Ascending aorta (tissue), 2 donors: ENCODE measurements at regions not wholly inside any gene's neighbourhood (a gene's known extent, or its start where the extent isn't known, plus 50 kb on each side); places are given as distances from the start of the nearest gene placed in this dataset.

ENCODE experiments used
- DNase-seq, 2 donors: peaks; one replicate each; pipeline ENCODE4 v3.0.0-alpha.2; 2019; ENCODE audit warnings: low spot score in 2 of 2
- H3K27ac ChIP-seq, 2 donors: fragments of 200-600 bp; sonication (generic); one replicate each; pipeline ENCODE4 v1.5.1; 2016 to 2017; ENCODE audit warnings: mild to moderate bottlenecking in 1 of 2
- H3K27me3 ChIP-seq: fragments of 200-600 bp; sonication (generic); one replicate; pipeline ENCODE4 v1.5.1; 2017
- H3K36me3 ChIP-seq, 2 donors: fragments of 200-600 bp; sonication (generic); one replicate each; pipeline ENCODE4 v1.5.1; 2016
- H3K4me1 ChIP-seq, 2 donors: fragments of 200-600 bp; sonication (generic); one replicate each; pipeline ENCODE4 v1.5.1; 2016 to 2017; ENCODE audit warnings: mild to moderate bottlenecking in 1 of 2
- H3K4me3 ChIP-seq, 2 donors: fragments of 200-600 bp; sonication (generic); one replicate each; pipeline ENCODE4 v1.5.1; 2016 to 2017; ENCODE audit warnings: mild to moderate bottlenecking in 1 of 2
- H3K9me3 ChIP-seq, 2 donors: fragments of 200-600 bp; sonication (generic); one replicate each; pipeline ENCODE4 v1.5.1; 2016
- CTCF ChIP-seq, 3 experiments: fragments of 200-600 bp in 2 of 3; fragments of 450-650 bp in 1 of 3; sonication (generic) in 2 of 3; IDR thresholded peaks; one replicate each; pipeline ENCODE4 v1.5.1; 2016 to 2019; ENCODE audit warnings: antibody characterized with exemption in 3 of 3, mild to moderate bottlenecking in 1 of 3, moderate library complexity in 1 of 3
- intact Hi-C: fragments of 100-400 bp; cut with DNase I; formaldehyde crosslinking; loops from one replicate; pipeline ENCODE4 v1.15.1; 2023

DNA sequence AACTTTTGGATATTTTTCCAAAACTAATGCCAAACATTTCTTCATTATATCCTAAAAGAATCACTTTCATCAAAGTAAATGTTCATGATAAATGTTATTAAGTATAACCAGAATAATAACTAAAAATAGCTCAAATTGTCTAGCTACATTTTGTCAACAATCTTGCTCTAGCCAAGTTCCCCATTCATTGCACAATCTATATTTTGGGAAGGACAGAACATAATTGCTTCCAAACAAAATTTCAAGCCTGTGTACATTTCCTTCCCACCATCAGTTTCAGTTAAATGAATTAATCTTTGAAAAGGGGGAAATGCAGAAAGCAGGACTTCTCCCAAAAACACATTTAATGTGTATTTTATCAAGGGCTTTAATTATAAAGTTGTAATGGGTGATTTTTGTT is 98.0 kb upstream of the PLEKHG7 start:
- H3K4me3 ChIP-seq, result no peak overlapping the region
- H3K27me3 ChIP-seq, result no peaks in the 10 kb centered on the region
- H3K4me1 ChIP-seq, result no peaks in the 10 kb centered on the region
- intact Hi-C loops, result no loop called here
- H3K36me3 ChIP-seq, result no peaks in the 10 kb centered on the region
- H3K9me3 ChIP-seq, result no peaks in the 10 kb centered on the region
- no peak for DNase-seq
- peak overlapping the region in 1 of 2 donors; percentile 4 for H3K27ac ChIP-seq
- TF ChIP-seq CTCF (IDR thresholded peaks at IDR 0.05), result no peak

- H3K4me1 ChIP-seq, result no peaks in the 10 kb centered on the region
- H3K9me3 ChIP-seq, result no peaks in the 10 kb centered on the region
- peak overlapping the region in 1 of 2 donors; percentile 4 for H3K27ac ChIP-seq
- no peaks in the 10 kb centered on the region for H3K36me3 ChIP-seq
- no peak for DNase-seq
- intact Hi-C loops, result no loop called here
- no peaks in the 10 kb centered on the region for H3K27me3 ChIP-seq
- no peak overlapping the region for H3K4me3 ChIP-seq
- TF ChIP-seq CTCF (IDR thresholded peaks at IDR 0.05), result no peak
Measured at GRCh38 chr12:92603741-92604432, 98.9 kb upstream of the PLEKHG7 start.

DNA sequence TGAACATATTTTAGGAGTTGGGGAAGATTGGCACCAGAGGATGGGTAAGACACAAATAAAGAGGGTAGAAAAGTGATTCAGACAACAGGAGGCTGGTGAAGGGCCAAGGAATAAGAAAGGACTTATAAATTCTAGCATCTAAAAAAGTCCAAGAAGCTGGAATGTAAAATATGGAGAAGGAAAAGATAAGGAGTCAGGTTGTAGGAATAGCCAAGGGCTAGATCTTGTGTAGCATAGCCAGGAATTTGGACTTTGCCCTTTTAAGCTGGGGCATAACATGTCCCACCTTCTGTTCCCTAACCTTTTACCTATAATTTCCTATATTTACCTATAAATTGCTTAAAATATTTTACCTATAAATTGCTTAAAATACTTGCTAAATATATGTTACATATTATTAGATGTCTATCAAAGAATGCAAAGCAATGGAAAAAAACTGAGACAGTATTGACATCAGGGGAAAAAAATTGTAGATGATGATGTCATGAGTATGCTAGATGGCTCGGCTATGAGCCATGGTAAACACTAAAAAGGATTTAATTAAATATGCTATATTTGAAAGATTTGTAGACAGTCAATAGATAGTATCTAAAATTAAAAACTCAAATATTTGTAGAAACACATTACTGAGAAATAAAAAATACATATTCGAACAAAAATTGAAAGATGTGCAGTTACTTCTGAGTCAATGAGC is 99.7 kb upstream of the PLEKHG7 start:
- Histone ChIP-seq H3K27ac (no peak overlapping the region), H3K36me3 (no peaks in the 10 kb centered on the region), H3K9me3 (no peaks in the 10 kb centered on the region), H3K4me3 (no peak overlapping the region), H3K4me1 (no peaks in the 10 kb centered on the region), H3K27me3 (no peaks in the 10 kb centered on the region)
- no peak for TF ChIP-seq CTCF (IDR thresholded peaks at IDR 0.05)
- intact Hi-C loops, result no loop called here
- DNase-seq, result no peak

- DNase-seq, result no peak
- Histone ChIP-seq H3K27me3 (no peaks in the 10 kb centered on the region), H3K4me1 (no peaks in the 10 kb centered on the region), H3K9me3 (no peaks in the 10 kb centered on the region), H3K27ac (no peak overlapping the region), H3K4me3 (no peak overlapping the region), H3K36me3 (no peaks in the 10 kb centered on the region)
- TF ChIP-seq CTCF (IDR thresholded peaks at IDR 0.05), result no peak
- intact Hi-C loops, result no loop called here
Measured at GRCh38 chr12:92602476-92602875, 100.3 kb upstream of the PLEKHG7 start.

- no peak for DNase-seq
- Histone ChIP-seq H3K36me3 (no peaks in the 10 kb centered on the region), H3K27me3 (no peaks in the 10 kb centered on the region), H3K4me1 (no peaks in the 10 kb centered on the region), H3K4me3 (no peak overlapping the region), H3K9me3 (no peaks in the 10 kb centered on the region), H3K27ac (no peak overlapping the region)
- no peak for TF ChIP-seq CTCF (IDR thresholded peaks at IDR 0.05)
- intact Hi-C loops, result no loop called here
Measured at GRCh38 chr12:92601680-92602079, 101.1 kb upstream of the PLEKHG7 start.
